ENCODE measurements at regions not wholly inside any gene's neighbourhood (a gene's known extent, or its start where the extent isn't known, plus 50 kb on each side); places are given as distances from the start of the nearest gene placed in this dataset.
"Not testable (repeated sequence)": the region's sequence is repeated elsewhere in the genome, so short reads cannot be mapped to it uniquely, and the experiment has no call there.

DNA sequence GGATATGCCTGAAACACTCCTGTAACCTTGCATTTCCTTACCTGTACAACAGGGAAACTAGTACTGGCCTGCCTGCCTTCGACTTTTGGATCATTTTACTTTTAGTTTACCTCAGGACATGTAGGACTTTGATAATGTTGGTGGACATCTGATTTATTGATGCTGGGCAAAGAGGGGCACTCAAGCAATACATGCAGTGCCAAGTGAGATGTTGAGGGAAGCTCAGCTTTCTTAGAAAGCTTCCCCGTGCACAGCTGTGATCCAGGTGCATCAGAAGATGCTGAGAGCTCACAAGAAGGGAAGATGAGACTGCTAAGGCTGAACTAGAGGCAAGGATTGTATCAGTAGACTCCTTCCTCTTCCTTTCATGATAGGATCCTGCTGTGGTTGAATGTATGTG is 336.2 kb upstream of the NCAM1 start:
- not testable (repeated sequence) for DNase-seq

DNA sequence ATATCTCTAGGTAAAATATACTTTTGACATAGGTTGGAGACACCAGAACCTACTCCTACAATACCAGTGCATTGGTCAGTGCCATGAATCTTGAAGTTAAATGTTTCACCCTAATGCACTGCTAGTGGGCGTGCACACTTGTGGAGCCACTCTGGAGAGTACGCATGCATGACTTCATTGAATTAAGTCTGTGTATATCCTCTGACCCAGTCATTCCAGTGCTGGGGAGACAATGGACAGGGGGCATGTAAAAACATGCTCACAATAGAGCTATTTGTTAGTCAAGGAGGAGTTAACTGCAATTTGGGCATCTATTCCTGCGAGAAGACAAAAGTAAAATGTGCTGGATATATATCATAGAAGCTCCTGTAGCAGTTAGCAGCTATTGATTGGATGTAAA is 335.4 kb upstream of the NCAM1 start:
- DNase-seq, result peak; percentile 26 to 48

DNA sequence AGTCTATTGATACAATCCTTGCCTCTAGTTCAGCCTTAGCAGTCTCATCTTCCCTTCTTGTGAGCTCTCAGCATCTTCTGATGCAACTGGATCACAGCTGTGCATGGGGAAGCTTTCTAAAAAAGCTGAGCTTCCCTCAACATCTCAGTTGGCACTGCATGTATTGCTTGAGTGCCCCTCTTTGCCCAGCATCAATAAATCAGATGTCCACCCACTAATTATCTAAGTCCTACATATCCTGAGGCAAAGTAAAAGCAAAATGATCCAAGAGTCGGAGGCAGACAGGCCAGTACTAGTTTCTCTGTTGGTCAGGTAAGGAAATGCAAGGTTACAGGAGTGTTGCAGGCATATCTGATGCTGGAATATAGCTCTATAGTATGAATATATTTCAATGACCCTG is 334.5 kb upstream of the NCAM1 start:
- DNase-seq, result no peak

DNA sequence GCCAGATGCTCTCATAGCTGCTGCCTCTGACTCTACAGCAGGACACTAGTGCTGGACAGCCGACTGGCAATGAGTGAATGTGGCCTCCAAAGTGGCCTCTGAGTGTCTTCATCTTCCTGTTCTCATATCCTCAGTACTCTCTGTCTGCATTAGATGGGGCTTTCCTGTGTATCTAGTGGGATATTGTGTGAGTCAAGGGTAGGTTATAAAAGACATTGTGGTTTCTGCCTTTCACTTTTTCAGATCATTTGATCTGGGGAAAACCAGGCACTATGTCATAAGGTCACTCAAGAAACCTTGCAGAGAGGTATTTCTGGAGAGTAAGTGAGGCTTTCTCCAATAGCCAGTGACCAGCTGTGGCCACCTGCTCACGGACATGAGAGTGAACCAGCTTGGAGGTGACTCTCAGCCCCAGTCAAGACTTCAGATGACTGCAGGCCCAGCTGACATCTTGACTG is 333.6 kb upstream of the NCAM1 start:
- no peak for DNase-seq

DNA sequence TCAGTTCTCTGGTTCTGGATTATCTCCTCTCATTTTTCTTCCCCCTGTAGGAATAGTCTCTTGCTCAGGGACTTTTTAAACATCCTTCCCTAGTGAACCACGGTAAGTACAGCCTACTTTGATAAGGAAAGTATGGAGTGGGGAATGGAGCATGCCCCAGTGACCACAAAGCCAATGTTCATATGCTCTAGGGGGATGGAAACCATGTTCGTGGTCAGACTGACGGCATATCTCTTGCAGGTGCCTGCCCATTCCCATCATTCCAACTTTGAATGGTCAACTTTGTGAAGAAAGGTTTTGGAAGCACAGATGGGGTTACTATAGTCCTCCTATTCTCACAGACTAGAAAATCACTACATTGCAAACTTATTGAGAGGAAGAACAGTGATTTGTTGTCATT is 332.5 kb upstream of the NCAM1 start:
- no peak for DNase-seq

DNA sequence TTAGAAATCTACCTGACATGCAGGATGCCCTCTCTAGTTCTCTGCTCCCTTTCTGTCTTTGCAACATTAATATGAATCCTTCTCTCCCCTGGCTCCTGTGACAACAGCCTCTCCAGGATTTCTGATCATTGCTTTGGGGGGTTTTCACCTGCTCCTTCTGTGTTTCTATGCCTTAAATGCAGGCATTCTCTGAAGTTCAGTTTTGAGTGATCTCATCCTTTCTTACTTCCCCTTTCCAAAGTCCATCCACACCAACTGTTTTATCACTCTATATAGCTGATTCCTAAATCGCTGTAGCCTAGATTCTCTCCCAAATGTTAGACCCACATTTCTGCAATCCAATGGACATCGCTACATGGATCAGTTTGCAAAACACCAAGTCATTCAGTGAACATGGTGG is 330.7 kb upstream of the NCAM1 start:
- no peak for DNase-seq

DNA sequence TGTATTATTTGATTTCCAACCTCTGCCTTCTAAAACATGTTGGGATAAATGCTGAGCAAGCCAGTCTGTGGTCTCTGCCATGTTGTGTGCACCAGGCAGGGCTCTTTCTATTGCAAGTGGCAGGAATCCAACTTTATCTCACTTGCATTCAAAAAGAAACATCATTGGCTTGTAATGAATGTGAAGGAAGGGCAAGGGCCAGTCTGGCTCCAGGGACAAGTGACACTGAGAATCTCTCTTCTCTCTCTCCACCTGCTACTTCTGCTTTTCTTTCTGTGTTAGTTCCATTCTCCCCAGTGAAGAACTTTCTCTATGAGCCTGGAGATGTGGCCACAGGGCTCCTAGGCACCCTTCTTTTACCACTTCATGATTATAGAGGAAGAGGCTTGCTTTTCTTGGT is 329.9 kb upstream of the NCAM1 start:
- no peak for DNase-seq

DNA sequence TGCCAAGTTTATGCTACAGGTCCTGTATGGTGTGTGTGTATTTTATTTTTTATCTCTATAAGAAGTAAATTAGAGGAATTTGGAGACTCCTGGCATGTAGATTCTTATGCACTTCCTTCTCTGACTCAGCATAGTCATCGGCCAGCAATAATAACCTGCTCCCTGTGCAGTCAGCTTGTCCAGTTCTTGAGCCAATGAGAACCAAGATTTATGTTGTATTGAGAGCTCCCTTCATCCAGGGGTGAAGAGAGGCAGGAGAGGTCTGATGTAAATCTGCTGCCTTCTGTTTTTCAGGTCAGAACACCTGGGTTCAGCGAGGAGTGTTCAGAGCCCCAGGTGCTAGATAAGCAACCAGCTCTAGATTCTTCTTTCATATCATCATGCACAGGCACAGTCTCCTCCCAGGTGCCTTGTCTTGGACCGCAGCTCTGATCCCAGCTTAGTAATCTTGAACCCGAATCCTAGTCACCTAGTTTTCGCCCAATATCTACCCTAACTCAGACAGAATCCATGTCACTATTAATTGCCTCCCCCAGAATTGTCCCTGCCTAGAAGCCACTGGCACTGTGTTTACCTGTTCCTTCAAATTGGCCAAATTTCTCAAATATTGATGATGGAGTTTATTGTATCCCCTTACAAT is 328.2 kb upstream of the NCAM1 start:
- DNase-seq, result no peak

DNA sequence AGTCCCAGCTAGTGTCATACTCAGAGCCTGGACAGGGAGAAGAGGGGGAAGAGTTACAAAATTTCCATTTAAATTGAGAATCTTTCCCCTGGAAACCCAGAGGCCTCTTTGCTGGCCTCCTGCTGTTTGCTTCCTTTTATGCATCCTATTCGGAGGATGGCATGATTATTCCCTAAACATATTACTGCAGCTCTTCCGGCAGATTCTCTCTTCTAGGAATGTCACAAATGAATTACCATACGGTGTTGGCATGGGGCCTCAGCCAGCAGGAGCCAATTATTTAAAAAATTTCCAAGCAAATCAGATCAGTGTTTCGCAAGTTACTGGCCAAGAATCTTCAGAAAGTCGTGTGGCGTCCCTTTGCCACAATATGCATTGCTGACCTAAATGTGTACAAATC is 326.7 kb upstream of the NCAM1 start:
- no peak for DNase-seq

DNA sequence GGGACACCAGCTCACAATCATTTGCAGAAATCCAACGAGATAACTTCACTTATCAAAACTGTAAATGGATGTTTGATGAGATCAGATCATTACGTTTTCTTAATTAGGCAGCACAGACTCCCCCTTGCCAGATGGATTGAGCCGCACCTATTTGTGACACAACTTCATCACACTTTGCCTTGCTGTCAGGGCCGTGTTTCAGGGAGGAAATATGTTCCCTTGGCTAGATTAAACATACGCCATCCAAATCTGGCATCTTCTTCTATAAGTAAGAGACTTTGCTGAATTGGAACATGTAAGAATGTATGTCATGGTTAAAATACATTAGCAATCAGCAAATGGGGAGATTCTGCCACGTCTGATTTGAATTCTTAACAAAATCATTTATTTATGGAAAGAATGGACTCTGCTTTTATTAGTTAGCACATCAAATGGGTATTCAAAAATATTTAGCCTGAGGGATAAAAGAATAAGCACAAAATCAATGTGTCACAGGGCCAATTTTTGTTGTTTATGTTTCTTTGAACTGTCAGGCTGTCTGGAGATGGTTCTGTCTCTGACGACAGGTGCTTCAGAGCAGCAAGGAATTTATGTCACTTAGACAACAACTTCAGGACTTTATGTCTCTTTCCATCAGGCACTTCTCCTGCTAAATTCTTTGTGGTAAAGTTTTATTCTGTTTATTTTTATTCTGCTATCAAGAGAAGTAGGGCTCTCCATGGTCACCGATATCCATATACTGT is 326.1 kb upstream of the NCAM1 start:
- DNase-seq, result no peak

DNA sequence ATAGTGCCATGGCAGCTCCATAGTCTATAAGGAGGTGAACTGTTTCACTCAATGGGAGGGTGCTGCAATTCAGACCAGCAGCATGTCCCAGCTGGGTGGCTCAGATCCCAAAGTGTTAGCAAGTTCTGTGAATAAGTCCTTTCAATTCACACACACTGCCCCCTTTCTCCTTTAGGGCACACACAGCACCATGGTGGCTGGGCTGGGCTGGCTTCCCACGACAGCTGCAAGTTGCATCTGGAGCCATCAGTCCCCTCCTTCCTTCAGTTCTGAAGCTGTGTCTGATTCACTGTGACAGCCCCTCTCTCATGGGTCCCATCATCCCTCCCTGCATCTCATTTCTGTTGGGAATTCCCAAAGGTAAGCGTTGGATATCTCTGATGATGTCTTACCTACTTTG is 324.1 kb upstream of the NCAM1 start:
- DNase-seq, result no peak

DNA sequence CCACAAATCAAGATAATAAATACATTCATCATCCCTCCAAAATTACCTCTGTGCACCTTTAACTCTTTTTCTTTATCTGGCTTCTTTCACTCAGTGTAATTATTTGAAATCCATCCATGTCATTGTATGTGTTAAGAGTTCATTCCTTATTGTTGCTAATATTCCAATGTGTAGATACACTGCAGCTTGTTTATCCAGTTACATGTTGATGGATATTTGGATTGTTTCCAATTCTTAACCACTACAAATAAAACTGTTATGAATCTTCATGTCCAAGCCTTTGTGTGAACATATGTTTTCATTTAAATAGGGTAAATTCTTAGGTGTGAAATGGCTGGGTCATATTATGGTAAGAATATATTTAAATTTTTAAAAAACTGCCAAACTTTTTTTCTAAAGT is 323.3 kb upstream of the NCAM1 start:
- no peak for DNase-seq

DNA sequence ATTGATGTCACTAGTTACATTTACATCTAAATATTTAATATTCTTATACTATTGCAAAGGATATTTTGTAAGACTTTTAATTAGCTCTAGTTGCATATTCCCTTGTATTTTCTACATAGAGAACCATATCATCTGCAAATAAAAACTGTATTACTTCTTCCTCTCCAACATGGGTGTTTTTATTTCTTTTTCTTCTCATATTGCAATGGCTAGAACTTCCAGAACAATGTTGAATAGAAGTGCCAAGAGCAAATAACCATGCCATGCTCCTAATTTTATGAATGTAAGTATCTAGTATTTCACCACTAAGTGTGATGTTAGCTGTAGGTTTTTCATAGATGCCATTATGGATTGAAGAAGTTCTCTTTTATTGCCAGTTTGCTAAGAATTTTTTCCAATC is 321.8 kb upstream of the NCAM1 start:
- DNase-seq, result no peak

DNA sequence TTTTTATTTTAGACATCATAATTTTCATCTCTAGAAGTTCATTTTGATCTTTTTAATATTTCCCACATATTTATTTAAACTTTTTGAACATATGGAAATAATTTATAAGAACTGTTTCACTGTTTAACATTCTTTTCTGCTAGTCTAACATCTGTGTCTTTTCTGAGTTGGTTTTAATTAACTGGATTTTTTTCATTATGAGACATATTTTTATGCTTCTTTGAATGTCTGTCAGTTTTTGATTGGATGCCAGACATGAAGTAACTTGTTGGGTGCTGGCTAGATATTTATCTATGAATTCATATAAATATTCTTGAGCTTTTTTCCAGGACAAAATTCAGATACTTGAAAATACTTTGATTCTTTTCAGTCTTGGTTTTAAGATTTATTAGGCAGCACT is 317.8 kb upstream of the NCAM1 start:
- no peak for DNase-seq

DNA sequence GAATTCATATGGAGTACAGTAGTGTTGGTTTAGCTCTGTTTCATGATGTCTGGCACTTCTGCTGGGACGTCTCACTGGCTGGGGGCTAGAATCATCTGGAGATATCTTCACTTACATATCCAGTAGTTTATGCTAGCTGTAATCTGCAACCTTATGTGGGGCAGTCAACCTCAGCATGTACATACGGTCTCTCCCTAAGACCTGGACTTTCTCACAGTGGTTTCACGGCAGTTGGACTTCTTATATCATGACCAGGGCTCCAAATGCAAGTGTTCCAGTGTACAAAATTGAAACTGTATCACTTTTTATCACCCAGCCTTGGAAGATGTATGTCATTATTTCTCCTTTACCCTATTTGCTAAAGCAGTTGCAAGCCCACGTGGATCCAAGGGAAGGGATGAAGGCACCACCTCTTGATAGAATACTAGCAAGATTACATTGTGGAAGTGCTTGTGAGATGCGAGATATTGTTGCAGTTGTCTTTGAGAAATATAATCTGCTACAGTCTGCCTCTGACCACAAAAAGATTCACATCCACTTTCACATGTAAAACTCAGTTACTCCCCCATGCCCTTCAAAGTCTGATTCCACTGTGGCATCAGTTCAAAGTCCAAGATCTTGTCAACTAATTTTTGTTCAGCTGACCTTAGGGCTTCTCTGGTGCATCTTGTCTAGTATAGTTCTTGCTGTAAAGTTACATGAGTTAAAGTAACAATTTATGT is 316.6 kb upstream of the NCAM1 start:
- DNase-seq, result no peak

DNA sequence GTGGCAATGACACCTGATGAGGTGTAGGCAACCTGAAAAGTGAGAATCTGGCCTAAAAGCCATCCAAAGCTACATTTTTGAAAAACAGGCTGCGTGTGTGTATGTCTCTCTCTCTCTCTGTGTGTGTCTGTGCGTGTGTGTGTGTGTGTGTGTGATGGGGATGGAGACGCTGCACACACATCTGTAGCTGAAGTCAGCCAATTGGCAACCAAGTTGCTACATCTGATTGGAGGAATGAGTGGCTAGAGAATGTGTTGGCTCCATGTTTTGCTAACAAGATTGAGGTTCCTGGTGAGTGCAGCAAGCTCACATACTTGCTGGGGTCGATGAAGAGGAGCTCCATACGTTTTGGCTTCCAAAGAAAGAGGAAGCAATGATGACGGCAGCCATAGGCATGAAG is 311.4 kb upstream of the NCAM1 start:
- no peak for DNase-seq

DNA sequence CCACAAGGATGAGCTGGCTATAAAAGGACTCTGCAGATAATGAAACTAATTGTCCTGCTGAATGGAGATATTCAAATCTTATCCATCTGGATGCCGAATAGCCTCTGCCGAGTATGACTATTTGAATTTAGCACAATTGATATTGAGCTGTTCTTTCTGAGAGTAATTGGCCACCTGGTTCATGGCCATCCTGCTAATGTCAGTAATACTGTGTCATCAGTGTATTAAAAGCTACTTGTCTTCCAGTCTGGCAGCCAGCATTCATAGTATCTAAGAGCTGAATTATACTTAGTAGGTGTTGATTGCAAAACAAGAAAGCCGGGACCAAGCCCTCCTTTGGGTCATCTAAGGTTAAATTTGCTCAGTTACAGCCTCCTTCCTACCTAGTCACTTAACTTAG is 310.7 kb upstream of the NCAM1 start:
- DNase-seq, result no peak

DNA sequence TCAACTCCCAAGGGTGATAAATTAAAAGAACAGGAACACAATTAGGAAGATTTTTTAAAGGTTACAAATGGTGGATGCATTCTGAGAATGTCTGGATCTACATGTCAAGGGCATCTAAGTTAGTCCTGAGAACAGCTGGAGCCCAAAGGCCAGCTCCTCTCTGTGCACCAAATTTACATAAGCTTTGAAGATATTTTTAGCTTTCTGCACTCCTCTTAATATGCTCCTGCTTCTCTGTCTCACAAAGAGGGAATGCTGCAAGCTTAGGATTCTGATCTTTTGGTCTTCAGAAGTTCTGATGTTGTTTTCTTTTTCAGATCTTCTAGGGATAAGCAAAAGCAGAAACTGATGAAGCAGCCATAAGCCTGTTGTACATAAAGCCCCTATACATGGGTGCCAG is 309.8 kb upstream of the NCAM1 start:
- no peak for DNase-seq

DNA sequence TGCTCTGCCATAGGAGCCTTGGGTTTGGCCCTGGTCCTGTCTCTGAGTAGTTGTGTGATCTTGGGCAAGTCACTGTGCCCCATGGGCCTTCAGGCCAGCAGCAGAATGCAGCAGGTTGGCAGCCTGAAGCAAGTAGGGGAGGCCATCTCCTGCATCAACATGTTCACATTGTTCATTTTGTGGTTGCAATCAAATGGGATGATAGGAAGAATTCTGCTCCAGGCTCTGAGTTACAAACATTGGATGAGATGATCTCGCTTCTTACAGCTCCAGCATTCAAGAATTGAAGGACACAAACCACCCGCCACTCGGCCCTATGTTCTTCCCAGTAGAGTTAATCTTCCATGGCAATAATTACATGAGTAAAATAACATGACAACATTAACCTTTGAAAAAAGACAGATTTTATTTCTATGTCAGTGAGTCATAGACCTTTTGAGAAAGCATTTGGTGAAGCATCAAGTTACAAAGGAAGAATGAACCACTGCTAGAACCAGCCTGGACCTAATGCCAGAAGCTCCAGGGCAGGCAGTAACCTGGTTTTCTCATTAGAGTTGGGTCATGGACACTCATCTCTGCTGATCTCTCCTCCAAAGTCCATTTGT is 308.3 kb upstream of the NCAM1 start:
- no peak for DNase-seq

DNA sequence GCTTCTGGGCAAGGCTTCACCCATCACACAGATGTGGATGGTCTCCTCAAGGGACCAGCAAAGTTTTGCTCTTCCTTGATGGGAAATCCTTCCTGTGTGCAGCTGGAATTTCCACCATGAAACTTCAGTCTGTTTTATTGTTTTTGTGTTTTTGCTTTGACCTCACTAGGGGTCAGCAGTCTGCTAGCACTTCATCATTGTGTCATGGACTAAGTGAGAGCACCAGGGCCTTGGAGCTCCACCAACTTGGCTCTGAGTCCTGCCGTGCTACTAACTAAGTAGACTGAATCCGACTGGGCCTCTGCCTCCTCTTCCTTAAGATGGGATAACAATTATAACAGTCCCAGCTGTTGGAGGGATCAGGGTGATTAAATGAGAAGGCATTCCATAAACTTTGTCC is 305.8 kb upstream of the NCAM1 start:
- DNase-seq, result no peak

DNA sequence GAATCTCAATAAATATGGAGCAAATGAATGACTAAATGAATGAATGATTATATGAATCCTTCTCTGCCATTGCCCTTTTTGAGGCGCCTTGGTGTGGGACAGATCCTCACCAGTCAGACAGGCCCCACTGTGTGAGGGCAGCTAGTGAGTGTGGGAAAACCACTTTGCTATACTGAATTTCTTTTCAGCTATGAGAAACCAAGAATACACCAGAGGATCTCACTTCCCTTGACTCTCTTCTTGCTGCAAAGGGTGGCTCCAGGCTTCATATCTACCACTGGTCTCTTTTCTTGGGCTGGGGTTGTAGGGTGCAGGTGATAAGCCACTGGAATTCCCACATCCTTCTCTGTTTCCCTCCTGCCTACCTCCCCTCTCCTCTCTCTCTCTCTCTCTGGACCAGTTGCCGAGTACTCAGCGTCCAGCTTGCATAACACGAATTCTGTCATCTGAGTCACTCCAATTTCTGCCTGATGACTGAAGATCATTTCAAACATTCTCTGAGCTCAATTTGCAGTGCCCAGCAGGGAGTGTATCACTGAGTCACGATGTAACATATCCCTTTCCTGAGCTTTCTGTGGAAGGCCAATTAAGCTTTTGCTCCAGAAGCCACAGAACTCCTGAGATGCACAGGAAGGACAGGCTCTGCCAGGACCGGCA is 304.3 kb upstream of the NCAM1 start:
- no peak for DNase-seq

DNA sequence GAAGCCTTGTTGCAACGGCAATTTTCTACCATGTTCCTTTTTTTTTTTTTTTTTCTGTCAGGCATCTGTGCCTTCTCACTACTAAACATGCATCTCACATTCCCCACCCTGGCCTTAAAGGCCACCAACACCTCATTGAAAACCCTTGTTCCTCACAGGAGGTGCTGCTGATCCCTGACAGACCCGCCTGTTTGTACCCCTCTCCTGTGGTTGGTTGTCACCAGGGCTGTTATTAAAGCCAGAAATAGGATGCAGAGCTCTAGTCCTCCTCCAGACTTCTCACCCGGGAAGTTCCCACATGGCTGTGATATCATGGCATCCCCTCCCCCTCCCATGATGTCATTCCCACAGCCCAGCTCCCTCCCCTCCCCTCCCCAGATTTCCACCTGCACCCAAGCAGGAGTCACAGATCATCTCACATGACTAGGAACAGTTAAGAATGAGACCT is 302.8 kb upstream of the NCAM1 start:
- DNase-seq, result no peak

DNA sequence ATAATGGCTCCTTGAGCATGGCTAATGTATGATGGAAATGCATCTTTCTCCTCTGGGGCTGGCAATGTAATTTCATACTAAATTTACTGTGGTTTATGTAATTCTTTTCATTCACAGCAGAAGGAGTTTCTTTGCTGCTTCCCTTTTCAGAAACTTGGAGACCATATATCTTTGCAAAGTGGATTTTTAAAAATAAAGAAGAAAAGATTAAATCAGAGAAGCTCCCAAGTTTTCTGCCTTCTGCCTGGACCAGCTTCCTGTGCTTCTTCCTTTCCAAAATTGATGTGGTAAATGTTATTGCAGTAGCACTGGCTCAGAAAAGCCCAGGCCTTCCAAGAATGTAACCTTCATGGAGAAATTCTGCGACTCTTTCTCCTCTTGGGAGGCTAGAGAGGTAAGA is 300.1 kb upstream of the NCAM1 start:
- DNase-seq, result no peak

Measured in NCI-H187 (cell line).